Body of pancreas (tissue), 4 donors: ENCODE measurements at regions not wholly inside any gene's neighbourhood (a gene's known extent, or its start where the extent isn't known, plus 50 kb on each side); places are given as distances from the start of the nearest gene placed in this dataset.

Experiments used
- ATAC-seq: fragments of 150-250 bp; one replicate; pipeline ENCODE4 v1.9.1; 2016
- DNase-seq, 4 donors: peaks; one replicate each; pipeline ENCODE4 v3.0.0-alpha.2; 2019
- H3K27ac ChIP-seq, 4 donors: fragments of 200-600 bp; sonication (generic); 1 replicate in 3 of 4; 2 replicates in 1 of 4; pipeline versions ENCODE4 v1.5.1 to v1.6.1; 2016 to 2019; ENCODE audit warnings: mild to moderate bottlenecking in 1 of 4, mixed read lengths in 1 of 4, moderate library complexity in 1 of 4
- H3K27me3 ChIP-seq, 2 donors: fragments of 200-600 bp; sonication (generic); one replicate each; pipeline ENCODE4 v1.6.0; 2016; ENCODE audit warnings: mild to moderate bottlenecking in 1 of 2
- H3K36me3 ChIP-seq, 2 donors: fragments of 200-600 bp; sonication (generic); replicated peaks in 1 of 2; 2 replicates each; pipeline ENCODE4 v1.5.1; 2016; ENCODE audit warnings: low read depth in 2 of 2; ENCODE audit not compliant: insufficient read depth in 1 of 2
- H3K4me1 ChIP-seq: fragments of 200-600 bp; sonication (generic); one replicate; pipeline ENCODE4 v1.6.0; 2016
- H3K4me3 ChIP-seq, 2 donors: fragments of 200-600 bp; sonication (generic); 1 replicate in 1 of 2; 2 replicates in 1 of 2; pipeline ENCODE4 v1.5.1; 2016 to 2019
- H3K9me3 ChIP-seq, 3 donors: fragments of 200-600 bp; sonication (generic); 1 replicate in 2 of 3; 2 replicates in 1 of 3; pipeline ENCODE4 v1.5.1; 2016
- POLR2A ChIP-seq, 3 donors: fragments of 450-650 bp; IDR thresholded peaks; one replicate each; pipeline ENCODE4 v1.6.1; 2016; ENCODE audit warnings: antibody characterized with exemption in 3 of 3, mild to moderate bottlenecking in 2 of 3
- WGBS, 2 donors: methylation state at CpG; one replicate each; pipeline ENCODE4 v1.1.5; 2017; 5-methylcytosine and 5-hydroxymethylcytosine counted together
- intact Hi-C: fragments of 100-400 bp; cut with DNase I; formaldehyde crosslinking; loops from one replicate; pipeline ENCODE4 v1.15.1; 2023
- TF ChIP-seq, protein P1 (sequence below), 7 experiments: fragments of 450-650 bp in 4 of 7; fragments of 200-600 bp in 3 of 7; sonication (generic) in 3 of 7; IDR thresholded peaks; one replicate each; pipeline ENCODE4 v1.5.1; 2016 to 2019; ENCODE audit warnings: antibody characterized with exemption in 7 of 7

DNA sequence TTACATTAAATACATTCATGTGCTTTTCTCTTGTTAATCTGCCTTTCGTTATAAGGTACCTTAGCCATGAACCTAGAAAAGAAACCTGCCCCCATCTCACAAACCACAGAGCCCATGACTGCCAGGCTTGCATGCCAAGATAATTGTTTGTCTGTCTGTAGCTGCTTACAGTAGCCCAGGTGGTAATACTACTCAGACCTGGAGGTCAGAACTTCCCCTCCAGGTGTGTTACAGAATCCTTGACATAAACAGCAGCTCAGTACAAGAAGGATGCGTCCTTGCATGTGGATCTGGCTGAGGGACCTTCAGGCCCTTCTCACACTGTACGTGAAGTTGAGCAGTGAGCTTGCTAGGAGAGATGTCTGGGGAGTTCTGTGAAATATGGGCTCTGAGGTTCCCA lies 291.4 kb downstream of the CSNK1G3 start:
- Histone ChIP-seq H3K36me3 (no peaks in the 10 kb centered on the region), H3K4me3 (no peak overlapping the region), H3K4me1 (no peaks in the 10 kb centered on the region), H3K9me3 (no peaks in the 10 kb centered on the region), H3K27ac (no peak overlapping the region), H3K27me3 (no peaks in the 10 kb centered on the region)
- no peak for DNase-seq
- TF ChIP-seq, protein P1, sequence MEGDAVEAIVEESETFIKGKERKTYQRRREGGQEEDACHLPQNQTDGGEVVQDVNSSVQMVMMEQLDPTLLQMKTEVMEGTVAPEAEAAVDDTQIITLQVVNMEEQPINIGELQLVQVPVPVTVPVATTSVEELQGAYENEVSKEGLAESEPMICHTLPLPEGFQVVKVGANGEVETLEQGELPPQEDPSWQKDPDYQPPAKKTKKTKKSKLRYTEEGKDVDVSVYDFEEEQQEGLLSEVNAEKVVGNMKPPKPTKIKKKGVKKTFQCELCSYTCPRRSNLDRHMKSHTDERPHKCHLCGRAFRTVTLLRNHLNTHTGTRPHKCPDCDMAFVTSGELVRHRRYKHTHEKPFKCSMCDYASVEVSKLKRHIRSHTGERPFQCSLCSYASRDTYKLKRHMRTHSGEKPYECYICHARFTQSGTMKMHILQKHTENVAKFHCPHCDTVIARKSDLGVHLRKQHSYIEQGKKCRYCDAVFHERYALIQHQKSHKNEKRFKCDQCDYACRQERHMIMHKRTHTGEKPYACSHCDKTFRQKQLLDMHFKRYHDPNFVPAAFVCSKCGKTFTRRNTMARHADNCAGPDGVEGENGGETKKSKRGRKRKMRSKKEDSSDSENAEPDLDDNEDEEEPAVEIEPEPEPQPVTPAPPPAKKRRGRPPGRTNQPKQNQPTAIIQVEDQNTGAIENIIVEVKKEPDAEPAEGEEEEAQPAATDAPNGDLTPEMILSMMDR (IDR thresholded peaks at IDR 0.05), result no peak
- no peak for TF ChIP-seq POLR2A (IDR thresholded peaks at IDR 0.05)
- WGBS, 2 donors, result 78% methylated on average over 3 of the region's 3 CpGs
- no peak for ATAC-seq
- intact Hi-C loops, result no loop called here

GRCh38 chr5:123802298-123802951 lies 290.4 kb downstream of the CSNK1G3 start:
- H3K27me3 ChIP-seq, result no peaks in the 10 kb centered on the region
- no peak for DNase-seq
- 87 to 88% methylated on average over 4 of the region's 4 CpGs for WGBS, 2 donors
- H3K9me3 ChIP-seq, result no peaks in the 10 kb centered on the region
- intact Hi-C loops, result no loop called here
- H3K4me1 ChIP-seq, result no peaks in the 10 kb centered on the region
- ATAC-seq, result no peak
- TF ChIP-seq, protein P1 (IDR thresholded peaks at IDR 0.05), result no peak
- TF ChIP-seq POLR2A (IDR thresholded peaks at IDR 0.05), result no peak
- no peaks in the 10 kb centered on the region for H3K36me3 ChIP-seq
- no peak overlapping the region for H3K27ac ChIP-seq
- no peak overlapping the region for H3K4me3 ChIP-seq

DNA sequence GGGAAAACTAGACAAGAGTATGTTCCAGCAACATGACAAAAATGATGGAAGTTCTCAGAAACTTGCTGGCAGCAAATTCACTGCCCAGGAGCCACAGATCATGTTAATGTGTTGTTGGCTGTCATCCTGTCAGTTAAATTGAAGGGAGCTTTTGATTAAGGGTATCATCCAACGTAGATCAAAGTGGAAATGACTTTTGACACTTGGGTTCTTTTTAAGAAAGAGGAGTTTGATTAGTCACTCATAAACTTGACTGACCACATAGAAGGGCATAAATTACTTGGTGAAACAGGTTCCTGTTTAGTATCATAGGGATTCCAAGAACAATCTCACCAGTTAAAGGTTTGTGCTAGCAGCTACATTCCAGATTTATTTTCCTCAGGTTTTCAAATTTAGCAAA lies 288.7 kb downstream of the CSNK1G3 start:
- TF ChIP-seq, protein P1 (IDR thresholded peaks at IDR 0.05), result no peak
- no peak for TF ChIP-seq POLR2A (IDR thresholded peaks at IDR 0.05)
- H3K4me3 ChIP-seq, result no peak overlapping the region
- H3K4me1 ChIP-seq, result no peaks in the 10 kb centered on the region
- WGBS, 2 donors, result 22 to 35% methylated on average over 1 of the region's 1 CpG
- no peak for DNase-seq
- H3K36me3 ChIP-seq, result no peaks in the 10 kb centered on the region
- ATAC-seq, result no peak
- H3K27ac ChIP-seq, result no peak overlapping the region
- no peaks in the 10 kb centered on the region for H3K27me3 ChIP-seq
- intact Hi-C loops, result no loop called here
- H3K9me3 ChIP-seq, result no peaks in the 10 kb centered on the region

DNA sequence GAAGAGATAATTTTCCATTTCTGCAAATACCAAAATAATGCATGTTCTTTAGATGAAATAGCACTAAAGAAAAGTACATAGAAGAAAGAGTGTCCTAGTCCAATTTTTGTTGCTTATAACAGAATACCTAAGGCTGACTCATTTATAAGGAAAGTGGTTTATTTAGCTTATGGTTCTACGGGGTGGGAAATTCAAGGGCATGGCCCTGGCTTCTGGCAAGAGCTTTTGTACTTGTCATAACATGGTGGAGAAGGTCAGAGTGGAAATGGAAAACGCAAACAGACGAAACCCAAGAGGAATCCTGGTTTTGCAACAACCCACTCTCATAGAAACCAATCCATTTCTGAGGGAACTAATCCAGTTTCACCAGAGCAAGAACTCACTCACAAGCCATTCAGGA lies 283.7 kb downstream of the CSNK1G3 start:
- ATAC-seq (no peak), DNase-seq (no peak)
- H3K36me3 ChIP-seq, result no peaks in the 10 kb centered on the region
- H3K9me3 ChIP-seq, result no peaks in the 10 kb centered on the region
- 90 to 93% methylated on average over 3 of the region's 3 CpGs for WGBS, 2 donors
- H3K27me3 ChIP-seq, result no peaks in the 10 kb centered on the region
- H3K4me1 ChIP-seq, result no peaks in the 10 kb centered on the region
- no peak overlapping the region for H3K4me3 ChIP-seq
- TF ChIP-seq POLR2A (IDR thresholded peaks at IDR 0.05), result no peak
- TF ChIP-seq, protein P1 (IDR thresholded peaks at IDR 0.05), result no peak
- no peak overlapping the region for H3K27ac ChIP-seq
- intact Hi-C loops, result no loop called here

DNA sequence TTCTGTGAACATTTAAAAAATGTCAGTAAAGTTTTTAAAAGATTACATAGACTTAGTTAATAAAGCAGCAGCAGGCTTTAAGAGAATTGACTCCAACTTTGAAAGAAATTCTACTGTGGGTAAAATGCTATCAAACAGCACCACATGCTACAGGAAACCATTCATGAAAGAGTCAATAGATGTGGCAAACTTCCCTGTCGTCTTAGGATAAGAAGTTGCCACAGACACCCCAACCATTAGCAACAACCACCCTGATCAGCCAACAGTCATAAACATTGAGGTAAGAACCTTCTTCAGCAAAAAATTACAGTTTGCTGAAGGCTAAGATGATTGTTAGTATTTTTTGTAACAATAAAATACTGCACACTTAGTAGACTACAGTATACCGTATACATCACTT lies 278.2 kb downstream of the CSNK1G3 start:
- Histone ChIP-seq H3K36me3 (no peaks in the 10 kb centered on the region), H3K4me1 (peaks cover 11% of the 10 kb centered on the region), H3K27me3 (no peaks in the 10 kb centered on the region), H3K9me3 (no peaks in the 10 kb centered on the region), H3K4me3 (no peak overlapping the region), H3K27ac (no peak overlapping the region)
- ATAC-seq (no peak), DNase-seq (no peak)
- TF ChIP-seq, protein P1 (IDR thresholded peaks at IDR 0.05), result no peak
- TF ChIP-seq POLR2A (IDR thresholded peaks at IDR 0.05), result no peak
- intact Hi-C loops, result no loop called here
- WGBS, 2 donors, result 75 to 76% methylated on average over 2 of the region's 2 CpGs
